ENCODE measurements at regions not wholly inside any gene's neighbourhood (a gene's known extent, or its start where the extent isn't known, plus 50 kb on each side); places are given as distances from the start of the nearest gene placed in this dataset.

DNA sequence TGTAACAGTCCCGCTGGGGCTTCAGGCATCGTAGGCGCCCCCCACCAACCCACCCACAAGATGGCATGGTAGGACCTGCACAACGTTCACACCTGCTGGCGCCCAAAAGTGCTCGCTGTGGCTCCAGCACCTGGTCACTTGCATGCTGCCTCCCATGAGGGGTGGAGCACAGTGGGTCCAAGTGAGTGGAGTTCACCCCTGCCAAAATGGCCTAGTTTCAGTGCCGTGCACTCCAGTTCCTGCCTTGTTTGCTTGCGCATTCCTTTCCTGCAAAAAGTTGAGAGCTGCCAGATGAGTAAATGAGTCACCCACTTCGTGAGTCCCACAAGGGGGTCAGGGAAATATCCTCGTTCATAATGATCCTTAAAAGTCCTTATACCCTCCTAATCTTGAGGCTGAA lies 788.7 kb upstream of the DPPA4 start:
- H3K4me2 ChIP-seq (ENCODE audit: low read length): no peak overlapping the region
- no peaks in the 10 kb centered on the region for H3K36me3 ChIP-seq (ENCODE audit: insufficient read depth, low read length)

DNA sequence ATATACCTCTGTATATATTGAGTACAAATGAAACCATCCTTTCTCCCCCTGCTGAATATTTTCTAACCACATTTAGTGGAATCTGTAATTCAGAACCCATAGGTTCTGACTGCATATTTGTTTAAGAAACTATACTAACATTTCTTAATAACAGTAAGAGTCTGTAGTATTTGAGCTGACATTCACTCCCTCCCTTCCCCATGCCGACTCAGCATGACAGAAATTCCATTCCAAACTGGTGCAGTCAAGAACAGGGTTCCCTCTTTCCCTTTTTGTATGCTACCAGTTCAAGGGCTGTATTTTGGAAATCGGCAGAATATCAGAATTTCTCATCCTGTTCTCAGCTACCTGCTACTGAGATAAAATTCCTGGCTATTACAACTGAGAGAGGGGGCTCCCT lies 796.6 kb upstream of the DPPA4 start:
- H3K4me1 ChIP-seq (ENCODE audit: control insufficient read depth, insufficient read depth, low read length): no peaks in the 10 kb centered on the region
- H3K36me3 ChIP-seq (ENCODE audit: insufficient read depth, low read length): no peaks in the 10 kb centered on the region
- H3K9ac ChIP-seq (ENCODE audit: low read depth, low read length): no peak overlapping the region
- no peaks in the 10 kb centered on the region for H3K9me3 ChIP-seq (replicated peaks; ENCODE audit: low read length)
- no peak overlapping the region for H3K4me2 ChIP-seq (ENCODE audit: low read length)
- no peak overlapping the region for H3K4me3 ChIP-seq (ENCODE audit: low read length)
- no peaks in the 10 kb centered on the region for H3K27me3 ChIP-seq (ENCODE audit: control insufficient read depth, insufficient read depth, low read length)

More for the DNA sequence above, 788.7 kb upstream of the DPPA4 start:
- Histone ChIP-seq H3K9ac (ENCODE audit: low read depth, low read length) (no peak overlapping the region), H3K9me3 (replicated peaks; ENCODE audit: low read length) (no peaks in the 10 kb centered on the region), H3K27me3 (ENCODE audit: control insufficient read depth, insufficient read depth, low read length) (no peaks in the 10 kb centered on the region), H3K4me3 (ENCODE audit: low read length) (no peak overlapping the region), H3K4me1 (ENCODE audit: control insufficient read depth, insufficient read depth, low read length) (no peaks in the 10 kb centered on the region)

DNA sequence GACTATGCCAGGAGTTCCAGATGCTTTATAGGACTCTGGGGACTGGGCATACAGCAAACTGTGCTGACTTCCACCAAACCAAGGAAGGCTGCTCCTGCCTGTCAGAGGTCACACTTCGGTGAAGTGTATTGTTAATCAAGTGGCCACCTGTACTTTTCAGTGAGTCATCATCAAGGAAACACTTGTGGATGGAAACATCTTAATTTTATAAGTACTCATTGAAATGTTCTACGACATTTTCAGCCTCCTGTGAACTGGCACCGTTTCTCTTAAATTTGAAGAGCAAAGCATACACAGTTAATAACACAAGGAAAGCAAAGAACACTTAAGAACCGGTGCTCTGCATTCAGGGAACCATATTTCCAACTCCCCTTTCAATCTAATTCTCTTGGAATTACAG lies 801.7 kb upstream of the DPPA4 start:
- Histone ChIP-seq H3K36me3 (ENCODE audit: insufficient read depth, low read length) (no peaks in the 10 kb centered on the region), H3K9ac (ENCODE audit: low read depth, low read length) (no peak overlapping the region), H3K27me3 (ENCODE audit: control insufficient read depth, insufficient read depth, low read length) (no peaks in the 10 kb centered on the region), H3K4me1 (ENCODE audit: control insufficient read depth, insufficient read depth, low read length) (no peaks in the 10 kb centered on the region), H3K9me3 (replicated peaks; ENCODE audit: low read length) (no peaks in the 10 kb centered on the region), H3K4me3 (ENCODE audit: low read length) (no peak overlapping the region), H3K4me2 (ENCODE audit: low read length) (no peak overlapping the region)

DNA sequence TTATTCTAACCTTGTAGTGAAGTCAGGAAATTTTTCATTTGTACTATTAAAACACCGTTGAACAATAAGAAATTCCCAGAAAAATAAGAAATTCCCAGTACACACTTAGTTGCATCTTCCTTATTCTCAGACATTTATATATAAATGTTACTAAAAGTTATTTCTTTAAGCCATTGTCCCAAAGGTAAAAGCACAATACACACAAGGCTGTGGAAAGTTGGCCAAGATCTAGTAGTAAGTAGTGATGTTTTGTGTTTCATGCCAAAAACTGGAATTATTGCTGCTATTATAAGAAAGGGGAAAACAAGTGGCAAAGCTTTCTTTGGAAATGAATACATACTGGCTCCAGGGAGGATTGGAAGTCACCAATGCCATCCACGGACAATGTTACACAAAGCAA lies 802.5 kb upstream of the DPPA4 start:
- Histone ChIP-seq H3K4me1 (ENCODE audit: control insufficient read depth, insufficient read depth, low read length) (no peaks in the 10 kb centered on the region), H3K9me3 (replicated peaks; ENCODE audit: low read length) (no peaks in the 10 kb centered on the region), H3K36me3 (ENCODE audit: insufficient read depth, low read length) (no peaks in the 10 kb centered on the region), H3K27me3 (ENCODE audit: control insufficient read depth, insufficient read depth, low read length) (no peaks in the 10 kb centered on the region), H3K9ac (ENCODE audit: low read depth, low read length) (no peak overlapping the region), H3K4me3 (ENCODE audit: low read length) (no peak overlapping the region), H3K4me2 (ENCODE audit: low read length) (no peak overlapping the region)

DNA sequence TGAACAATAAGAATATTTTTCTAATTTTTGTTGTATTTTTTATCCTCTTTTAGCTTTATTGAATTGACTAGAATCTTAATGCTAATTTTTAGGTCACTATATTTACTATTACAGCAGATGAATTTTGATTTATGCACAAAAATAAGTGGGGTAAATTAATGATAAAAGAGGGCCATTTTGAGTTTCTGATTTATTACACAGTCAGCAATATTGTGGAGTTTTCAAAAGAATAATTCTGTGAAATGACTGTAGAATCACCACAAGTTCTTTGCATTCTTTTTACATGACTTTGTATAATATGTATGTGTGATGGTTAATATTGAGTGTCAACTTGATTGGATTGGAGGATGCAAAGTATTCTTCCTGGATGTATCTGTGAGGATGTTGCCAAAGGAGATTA lies 812.4 kb upstream of the DPPA4 start:
- Histone ChIP-seq H3K4me2 (ENCODE audit: low read length) (no peak overlapping the region), H3K9ac (ENCODE audit: low read depth, low read length) (no peak overlapping the region), H3K4me3 (ENCODE audit: low read length) (no peak overlapping the region), H3K36me3 (ENCODE audit: insufficient read depth, low read length) (no peaks in the 10 kb centered on the region), H3K9me3 (replicated peaks; ENCODE audit: low read length) (no peaks in the 10 kb centered on the region), H3K4me1 (ENCODE audit: control insufficient read depth, insufficient read depth, low read length) (no peaks in the 10 kb centered on the region), H3K27me3 (ENCODE audit: control insufficient read depth, insufficient read depth, low read length) (no peaks in the 10 kb centered on the region)

DNA sequence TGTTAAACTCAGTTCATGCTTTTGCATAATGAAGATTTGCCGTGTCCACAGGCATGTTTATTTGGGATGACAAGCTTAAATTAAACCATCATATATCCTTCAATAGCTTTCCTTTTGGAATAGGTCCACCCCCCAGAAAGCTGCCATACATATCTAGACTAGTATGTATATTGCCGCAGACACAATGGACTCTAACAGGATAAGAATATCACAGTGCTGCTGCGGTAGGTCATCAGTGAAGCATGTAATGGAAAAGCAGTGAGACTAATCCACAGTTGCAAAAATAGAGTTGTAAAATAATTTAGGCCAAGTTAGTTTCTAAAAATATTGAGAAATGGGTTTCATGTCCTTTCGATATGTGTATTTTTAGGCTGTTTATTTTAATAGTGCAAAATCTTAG lies 819.9 kb upstream of the DPPA4 start:
- H3K4me1 ChIP-seq (ENCODE audit: control insufficient read depth, insufficient read depth, low read length): no peaks in the 10 kb centered on the region
- no peaks in the 10 kb centered on the region for H3K36me3 ChIP-seq (ENCODE audit: insufficient read depth, low read length)
- H3K9me3 ChIP-seq (replicated peaks; ENCODE audit: low read length): no peaks in the 10 kb centered on the region
- H3K4me3 ChIP-seq (ENCODE audit: low read length): no peak overlapping the region
- no peak overlapping the region for H3K4me2 ChIP-seq (ENCODE audit: low read length)
- H3K9ac ChIP-seq (ENCODE audit: low read depth, low read length): no peak overlapping the region
- H3K27me3 ChIP-seq (ENCODE audit: control insufficient read depth, insufficient read depth, low read length): no peaks in the 10 kb centered on the region

DNA sequence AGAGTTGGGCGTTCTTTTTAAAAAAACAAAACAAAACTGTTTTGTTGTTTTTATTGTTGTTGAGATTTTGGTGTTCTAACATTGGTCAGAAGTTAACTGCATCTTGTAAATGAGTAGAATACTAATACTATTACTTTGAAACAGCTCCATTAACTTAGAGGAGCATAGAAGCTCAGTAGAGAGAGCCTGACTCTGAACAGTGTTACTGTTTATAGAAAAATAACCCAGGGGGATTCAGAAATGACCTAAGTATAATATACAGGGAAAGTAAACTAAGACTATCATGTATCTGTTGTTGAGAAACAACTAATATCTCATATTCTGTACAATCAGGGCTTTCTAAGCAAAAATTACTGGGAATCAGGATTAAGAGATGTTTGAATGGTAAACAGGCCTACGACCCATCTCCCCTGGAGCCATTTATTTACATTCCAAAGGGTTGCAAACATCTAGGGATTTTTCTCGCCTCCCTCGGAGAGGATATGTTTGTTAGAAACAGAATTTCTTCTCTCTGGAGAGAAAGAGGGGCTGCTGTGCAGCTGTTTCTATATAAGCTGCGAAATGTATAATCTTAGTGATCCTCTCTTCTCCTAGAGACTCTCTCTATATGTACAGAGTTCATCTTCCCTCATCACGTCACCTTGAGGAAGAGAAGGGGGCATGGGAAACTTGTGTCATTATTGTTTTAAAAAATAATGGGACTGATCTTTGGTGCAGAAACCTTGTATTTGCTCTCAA lies 827.5 kb upstream of the DPPA4 start:
- Histone ChIP-seq H3K4me3 (ENCODE audit: low read length) (no peak overlapping the region), H3K36me3 (ENCODE audit: insufficient read depth, low read length) (no peaks in the 10 kb centered on the region), H3K9ac (ENCODE audit: low read depth, low read length) (no peak overlapping the region)

DNA sequence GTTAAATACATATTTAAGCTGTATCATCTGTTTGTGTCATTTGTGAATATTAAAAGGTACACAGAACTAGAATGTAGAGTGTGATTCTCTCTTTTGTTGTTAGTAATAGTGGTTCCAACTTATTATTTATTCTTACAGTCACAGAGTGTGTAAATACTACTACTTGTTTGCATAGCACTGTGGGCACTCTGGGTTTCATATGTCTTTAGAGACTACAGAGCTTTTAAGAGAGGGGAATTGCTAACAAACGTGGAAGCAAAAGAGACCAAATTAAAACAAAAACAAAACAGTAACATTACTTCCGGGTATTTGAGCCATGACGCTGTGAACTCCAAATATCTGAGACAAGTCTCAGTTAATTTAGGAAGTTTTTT lies 828.0 kb upstream of the DPPA4 start:
- H3K4me3 ChIP-seq (ENCODE audit: low read length): no peak overlapping the region

More for the DNA sequence above, 827.5 kb upstream of the DPPA4 start:
- H3K4me1 ChIP-seq (ENCODE audit: control insufficient read depth, insufficient read depth, low read length): no peaks in the 10 kb centered on the region
- no peaks in the 10 kb centered on the region for H3K9me3 ChIP-seq (replicated peaks; ENCODE audit: low read length)
- no peak overlapping the region for H3K4me2 ChIP-seq (ENCODE audit: low read length)
- H3K27me3 ChIP-seq (ENCODE audit: control insufficient read depth, insufficient read depth, low read length): no peaks in the 10 kb centered on the region

DNA sequence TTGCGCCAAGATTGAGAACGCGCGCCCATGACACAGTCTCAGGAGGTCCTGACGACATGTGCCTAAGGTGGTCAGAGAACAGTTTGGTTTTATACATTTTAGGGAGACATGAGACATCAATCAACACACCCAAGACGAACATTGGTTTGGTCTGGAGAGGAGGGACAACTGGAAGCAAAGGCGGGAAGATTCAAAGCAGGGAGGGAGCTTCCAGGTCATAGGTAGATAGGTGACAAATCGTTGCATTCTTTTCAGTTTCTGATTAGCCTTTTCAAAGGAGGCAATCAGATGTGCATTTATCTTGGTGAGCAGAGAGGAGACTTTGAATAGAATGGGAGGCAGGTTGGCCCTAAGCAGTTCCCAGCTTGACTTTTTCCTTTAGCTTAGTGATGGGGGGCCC lies 828.4 kb upstream of the DPPA4 start:
- H3K9me3 ChIP-seq (replicated peaks; ENCODE audit: low read length): no peaks in the 10 kb centered on the region
- H3K4me2 ChIP-seq (ENCODE audit: low read length): no peak overlapping the region
- no peaks in the 10 kb centered on the region for H3K27me3 ChIP-seq (ENCODE audit: control insufficient read depth, insufficient read depth, low read length)
- no peaks in the 10 kb centered on the region for H3K36me3 ChIP-seq (ENCODE audit: insufficient read depth, low read length)
- H3K4me3 ChIP-seq (ENCODE audit: low read length): no peak overlapping the region
- H3K9ac ChIP-seq (ENCODE audit: low read depth, low read length): no peak overlapping the region
- H3K4me1 ChIP-seq (ENCODE audit: control insufficient read depth, insufficient read depth, low read length): no peaks in the 10 kb centered on the region

More for the DNA sequence above, 828.0 kb upstream of the DPPA4 start:
- Histone ChIP-seq H3K9me3 (replicated peaks; ENCODE audit: low read length) (no peaks in the 10 kb centered on the region), H3K27me3 (ENCODE audit: control insufficient read depth, insufficient read depth, low read length) (no peaks in the 10 kb centered on the region), H3K4me1 (ENCODE audit: control insufficient read depth, insufficient read depth, low read length) (no peaks in the 10 kb centered on the region), H3K4me2 (ENCODE audit: low read length) (no peak overlapping the region), H3K9ac (ENCODE audit: low read depth, low read length) (no peak overlapping the region), H3K36me3 (ENCODE audit: insufficient read depth, low read length) (no peaks in the 10 kb centered on the region)

DNA sequence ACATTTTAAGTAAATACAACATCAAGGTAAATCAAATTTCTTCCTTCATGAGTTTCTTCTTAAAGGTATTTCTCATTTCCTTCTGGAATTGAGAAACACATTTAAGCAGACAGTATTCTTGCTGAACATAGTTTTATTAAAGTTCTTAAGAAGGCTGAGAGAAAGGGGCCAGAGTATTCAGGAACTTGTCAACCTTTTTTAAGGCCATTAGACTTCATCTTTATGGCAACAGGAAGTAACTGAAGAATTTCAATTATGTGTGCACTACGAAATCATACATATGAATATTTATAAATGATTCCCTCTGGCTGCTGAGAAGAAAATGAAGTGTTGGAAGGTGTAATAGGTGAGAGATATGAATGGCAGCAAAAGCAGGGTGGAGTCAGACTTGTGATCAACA lies 829.4 kb upstream of the DPPA4 start:
- Histone ChIP-seq H3K4me1 (ENCODE audit: control insufficient read depth, insufficient read depth, low read length) (no peaks in the 10 kb centered on the region), H3K36me3 (ENCODE audit: insufficient read depth, low read length) (no peaks in the 10 kb centered on the region), H3K4me2 (ENCODE audit: low read length) (no peak overlapping the region)

DNA sequence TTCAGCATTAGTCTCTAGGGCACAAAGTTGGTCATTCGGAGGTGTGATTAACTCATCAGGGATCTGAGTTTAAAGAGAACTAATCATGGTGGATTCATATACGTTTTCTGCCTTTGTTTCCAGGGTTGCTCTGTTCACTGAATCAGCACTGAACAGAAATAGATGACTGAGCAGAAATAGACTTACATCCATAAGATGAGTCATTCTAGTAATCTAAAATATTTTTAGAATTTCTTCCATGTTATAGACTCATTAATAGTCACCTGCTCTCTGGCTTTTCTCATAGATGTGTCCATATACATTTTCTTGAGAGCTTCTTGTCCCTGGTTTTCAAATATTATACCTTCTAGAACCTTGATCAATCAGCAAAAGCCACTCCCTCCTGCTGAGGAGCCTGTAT lies 837.6 kb upstream of the DPPA4 start:
- H3K4me3 ChIP-seq (ENCODE audit: low read length): no peak overlapping the region
- H3K4me1 ChIP-seq (ENCODE audit: control insufficient read depth, insufficient read depth, low read length): no peaks in the 10 kb centered on the region
- H3K4me2 ChIP-seq (ENCODE audit: low read length): no peak overlapping the region
- H3K9ac ChIP-seq (ENCODE audit: low read depth, low read length): no peak overlapping the region
- no peaks in the 10 kb centered on the region for H3K36me3 ChIP-seq (ENCODE audit: insufficient read depth, low read length)
- H3K9me3 ChIP-seq (replicated peaks; ENCODE audit: low read length): no peaks in the 10 kb centered on the region
- no peaks in the 10 kb centered on the region for H3K27me3 ChIP-seq (ENCODE audit: control insufficient read depth, insufficient read depth, low read length)

More for the DNA sequence above, 829.4 kb upstream of the DPPA4 start:
- H3K4me3 ChIP-seq (ENCODE audit: low read length): no peak overlapping the region
- no peak overlapping the region for H3K9ac ChIP-seq (ENCODE audit: low read depth, low read length)
- no peaks in the 10 kb centered on the region for H3K9me3 ChIP-seq (replicated peaks; ENCODE audit: low read length)
- H3K27me3 ChIP-seq (ENCODE audit: control insufficient read depth, insufficient read depth, low read length): no peaks in the 10 kb centered on the region

DNA sequence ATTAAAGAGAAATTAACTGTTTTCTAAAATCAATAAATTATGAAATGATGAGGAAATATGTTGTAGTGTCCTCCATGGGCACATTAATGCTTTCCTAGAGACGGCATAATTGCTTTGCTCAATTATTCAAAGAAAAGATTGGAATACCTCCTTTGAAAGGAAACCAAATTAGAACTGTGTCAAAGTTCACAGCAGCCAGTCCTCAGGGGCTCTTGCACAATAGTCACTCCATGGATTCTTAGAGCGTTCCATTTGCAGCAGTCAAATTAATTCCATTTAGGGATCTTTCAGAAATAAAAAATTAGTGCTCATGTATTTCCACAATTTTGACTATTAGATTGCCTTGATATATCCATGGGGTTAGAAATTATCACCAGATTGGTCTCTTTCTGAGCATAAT lies 841.6 kb upstream of the DPPA4 start:
- no peak overlapping the region for H3K4me3 ChIP-seq (ENCODE audit: low read length)

More for the DNA sequence above, 841.6 kb upstream of the DPPA4 start:
- Histone ChIP-seq H3K36me3 (ENCODE audit: insufficient read depth, low read length) (no peaks in the 10 kb centered on the region), H3K9me3 (replicated peaks; ENCODE audit: low read length) (no peaks in the 10 kb centered on the region), H3K4me1 (ENCODE audit: control insufficient read depth, insufficient read depth, low read length) (peaks cover 6% of the 10 kb centered on the region), H3K4me2 (ENCODE audit: low read length) (no peak overlapping the region), H3K27me3 (ENCODE audit: control insufficient read depth, insufficient read depth, low read length) (no peaks in the 10 kb centered on the region), H3K9ac (ENCODE audit: low read depth, low read length) (no peak overlapping the region)
